Endothelial cell of umbilical vein (primary cell): ENCODE measurements at regions not wholly inside any gene's neighbourhood (a gene's known extent, or its start where the extent isn't known, plus 50 kb on each side); places are given as distances from the start of the nearest gene placed in this dataset.

Experiments
- BruUV-seq: library from RNA; stranded (reverse); fragments of 400-500 nt; replicated peaks from 2 replicates; lab custom pipeline; 2021; lab: Mats Ljungman, UMichigan
- CTCF ChIA-PET: fragments of 300-600, 350-600 bp; sonication (Branson Sonifier 250); formaldehyde crosslinking; loops from one replicate; lab custom pipeline; 2021; ENCODE audit warnings: antibody characterized with exemption, inconsistent platforms; lab: Charles Lee
- POLR2A ChIA-PET: fragments of 300-600, 350-600 bp; sonication (Branson Sonifier 250); formaldehyde crosslinking; loops from one replicate; lab custom pipeline; 2021; ENCODE audit warnings: antibody characterized with exemption, inconsistent platforms; lab: Charles Lee
- DNase-seq: peaks from one replicate; pipeline ENCODE4 v3.0.0-alpha.2; 2011; ENCODE audit warnings: low read depth, low spot score
- FAIRE-seq: peaks from 2 replicates; lab custom pipeline; 2011; peaks lifted over from hg19 to GRCh38; lab: Jason Lieb, UNC
- H2AFZ ChIP-seq: 2 replicates; pipeline ENCODE4 v1.6.0; 2012; ENCODE audit warnings: low read depth, low read length, control low read depth, inconsistent platforms
- H3K27ac ChIP-seq: 2 replicates; pipeline ENCODE4 v1.5.1; 2011; ENCODE audit warnings: low read depth, mild to moderate bottlenecking, control low read depth, low read length, moderate library complexity; ENCODE audit not compliant: insufficient read depth
- H3K27me3 ChIP-seq, 2 experiments: 2 replicates each; pipeline versions ENCODE4 v1.6.0 to v1.6.1; 2011; ENCODE audit warnings: low read length in 2 of 2, mixed read lengths in 1 of 2; ENCODE audit not compliant: control insufficient read depth in 2 of 2, insufficient read depth in 2 of 2
- H3K36me3 ChIP-seq, 2 experiments: 2 replicates in 1 of 2; 3 replicates in 1 of 2; pipeline ENCODE4 v1.5.1; 2011; ENCODE audit warnings: low read length in 2 of 2, mild to moderate bottlenecking in 1 of 2, moderate library complexity in 1 of 2; ENCODE audit not compliant: control insufficient read depth in 2 of 2, insufficient read depth in 2 of 2; ENCODE audit errors: extremely low read depth in 1 of 2
- H3K4me1 ChIP-seq: 3 replicates; pipeline ENCODE4 v1.5.1; 2011; ENCODE audit warnings: mild to moderate bottlenecking, low read length; ENCODE audit not compliant: control insufficient read depth, insufficient read depth; ENCODE audit errors: extremely low read depth
- H3K4me2 ChIP-seq: 2 replicates; pipeline ENCODE4 v1.6.1; 2011; ENCODE audit warnings: low read length, control low read depth, mixed read lengths; ENCODE audit not compliant: insufficient read depth
- H3K4me3 ChIP-seq, 3 experiments: fragments of 200-600 bp in 1 of 3; sonication (generic), shearing (Covaris generic) in 1 of 3; replicated peaks in 1 of 3; 2 replicates each; pipeline ENCODE4 v1.5.1; 2011 to 2016; ENCODE audit warnings: control low read depth in 3 of 3, low read length in 3 of 3, mild to moderate bottlenecking in 2 of 3, inconsistent platforms in 1 of 3, low read depth in 1 of 3, moderate library complexity in 1 of 3; ENCODE audit not compliant: insufficient read depth in 1 of 3
- H3K79me2 ChIP-seq: 2 replicates; pipeline ENCODE4 v1.6.0; 2012; ENCODE audit warnings: low read length, inconsistent platforms; ENCODE audit not compliant: control insufficient read depth, insufficient read depth
- H3K9ac ChIP-seq: replicated peaks from 2 replicates; pipeline ENCODE3; 2011; ENCODE audit warnings: low read length, control low read depth; ENCODE audit not compliant: insufficient read depth; ENCODE audit errors: extremely low read depth
- H3K9me1 ChIP-seq: replicated peaks from 3 replicates; pipeline ENCODE4 v1.6.0; 2011; ENCODE audit warnings: mild to moderate bottlenecking, low read length; ENCODE audit not compliant: control insufficient read depth, insufficient read depth; ENCODE audit errors: extremely low read depth
- H3K9me3 ChIP-seq: replicated peaks from 2 replicates; pipeline ENCODE4 v1.5.1; 2012; ENCODE audit warnings: low read length, inconsistent platforms; ENCODE audit not compliant: control insufficient read depth, insufficient read depth
- H4K20me1 ChIP-seq: replicated peaks from 2 replicates; pipeline ENCODE3; 2011; ENCODE audit warnings: mild to moderate bottlenecking, low read length; ENCODE audit not compliant: control insufficient read depth, insufficient read depth; ENCODE audit errors: extremely low read depth
- CTCF ChIP-seq, 2 donors: IDR thresholded peaks; 1 replicate in 1 of 2; 2 replicates in 1 of 2; pipeline ENCODE4 v1.5.1; 2011; ENCODE audit warnings: low read length in 2 of 2, mild to moderate bottlenecking in 2 of 2, moderate library complexity in 2 of 2, control low read depth in 1 of 2, inconsistent platforms in 1 of 2, low read depth in 1 of 2; ENCODE audit not compliant: insufficient read depth in 1 of 2; ENCODE audit errors: extremely low read depth in 1 of 2
- EZH2 ChIP-seq: IDR thresholded peaks from 2 replicates; pipeline ENCODE4 v1.6.1; 2012; ENCODE audit warnings: borderline replicate concordance, low read depth, mild to moderate bottlenecking, moderate library complexity, low read length, inconsistent platforms; ENCODE audit not compliant: severe bottlenecking
- FOS ChIP-seq: IDR thresholded peaks from 2 replicates; pipeline ENCODE4 v1.6.1; 2011; ENCODE audit warnings: mild to moderate bottlenecking, low read length, moderate library complexity, borderline replicate concordance; ENCODE audit not compliant: insufficient read depth
- GATA2 ChIP-seq: IDR thresholded peaks from 2 replicates; pipeline ENCODE4 v1.7.0; 2011; ENCODE audit warnings: low read depth, mild to moderate bottlenecking, moderate library complexity, mixed read lengths, low read length; ENCODE audit not compliant: insufficient read length, insufficient read depth
- JUN ChIP-seq: IDR thresholded peaks from 2 replicates; pipeline ENCODE4 v1.6.1; 2011; ENCODE audit warnings: borderline replicate concordance, low read depth; ENCODE audit not compliant: insufficient read length, insufficient read depth
- MYC ChIP-seq: IDR thresholded peaks from one replicate; pipeline ENCODE4 v1.6.1; 2011; ENCODE audit warnings: mild to moderate bottlenecking, low read depth, low read length
- POLR2A ChIP-seq: IDR thresholded peaks from 2 replicates; pipeline ENCODE4 v1.6.1; 2012; ENCODE audit warnings: low read depth, mild to moderate bottlenecking, control low read depth, low read length
- dilution Hi-C: fragments of 300-500 bp; cut with MboI; formaldehyde crosslinking; loops from one replicate; pipeline ENCODE4 v1.15.0; 2019; ENCODE audit warnings: low sequenced_read_pairs; ENCODE audit not compliant: extremely low pct_ligation_motif_present
- intact Hi-C: fragments of 100-400 bp; cut with micrococcal nuclease; formaldehyde crosslinking; loops from one replicate; pipeline ENCODE4 v1.10.0; 2022
- TF ChIP-seq, protein P1 (sequence below): IDR thresholded peaks from 2 replicates; pipeline ENCODE4 v1.6.1; 2011; ENCODE audit not compliant: insufficient read depth, insufficient read length

- Histone ChIP-seq H3K9me3 (no peaks in the 10 kb centered on the region), H3K4me3 (no peak overlapping the region), H3K27me3 (peaks cover 2 to 8% of the 10 kb centered on the region in 2 experiments), H3K9ac (no peak overlapping the region), H3K79me2 (no peaks in the 10 kb centered on the region), H4K20me1 (no peaks in the 10 kb centered on the region), H2AFZ (no peak overlapping the region), H3K27ac (no peak overlapping the region), H3K4me2 (no peak overlapping the region), H3K9me1 (no peaks in the 10 kb centered on the region), H3K4me1 (no peaks in the 10 kb centered on the region), H3K36me3 (no peaks in the 10 kb centered on the region)
- FAIRE-seq: no peak
- TF ChIP-seq CTCF (IDR thresholded peaks at IDR 0.05; ENCODE audit: extremely low read depth in 1 of 2, insufficient read depth in 1 of 2, low read depth in 1 of 2, low read length in 2 of 2) (no peak), GATA2 (no peak), POLR2A (no peak), EZH2 (no peak), MYC (no peak), JUN (no peak), FOS (no peak)
- TF ChIP-seq, protein P1, sequence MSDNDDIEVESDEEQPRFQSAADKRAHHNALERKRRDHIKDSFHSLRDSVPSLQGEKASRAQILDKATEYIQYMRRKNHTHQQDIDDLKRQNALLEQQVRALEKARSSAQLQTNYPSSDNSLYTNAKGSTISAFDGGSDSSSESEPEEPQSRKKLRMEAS: no peak
- dilution Hi-C loops (no loop called here), intact Hi-C loops (no loop called here)
- ChIA-PET CTCF (interaction anchor here (1.5 to 1.9 kb wide), 2 partner anchors 11 to 39 kb away, joined by 3 to 4 read pairs; no protein-coding TSS in a partner anchor), POLR2A (no interaction called here)
- no TSS peak for BruUV-seq
- DNase-seq: no peak
Observed at GRCh38 chr9:38198140-38198539, 129.1 kb upstream of the SHB start.
